Loucy (cell line): ENCODE measurements at regions not wholly inside any gene's neighbourhood (a gene's known extent, or its start where the extent isn't known, plus 50 kb on each side); places are given as distances from the start of the nearest gene placed in this dataset.

Experiments
- CTCF ChIP-seq: fragments of 200-600 bp; sonication (generic); conservative IDR thresholded peaks from 2 replicates; pipeline ENCODE4 v1.5.1; 2014; ENCODE audit warnings: mild to moderate bottlenecking, antibody characterized with exemption, low read length
- EZH2phosphoT487 ChIP-seq: fragments of 200-600 bp; IDR thresholded peaks from 2 replicates; pipeline ENCODE4 v1.6.1; 2018; ENCODE audit warnings: antibody characterized with exemption, mild to moderate bottlenecking, moderate library complexity, borderline replicate concordance

DNA sequence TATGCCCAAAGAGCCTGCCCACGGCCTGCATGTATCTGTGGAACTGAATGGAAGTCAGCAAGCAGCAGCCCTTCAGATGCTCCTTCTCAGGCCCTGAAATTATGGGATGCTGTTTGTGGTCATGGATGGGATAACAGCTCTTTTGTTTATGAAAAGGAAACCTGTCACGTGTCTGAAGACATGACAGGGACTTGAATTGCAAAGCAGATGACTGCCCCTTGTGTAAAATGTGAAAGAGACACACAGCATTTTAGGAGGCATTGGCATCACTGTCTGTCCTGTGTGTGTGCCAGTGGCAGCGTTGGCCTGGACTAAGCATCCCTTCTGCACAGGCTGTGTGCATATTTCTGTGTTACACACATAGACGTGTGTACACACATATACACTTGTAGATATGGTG lies 192.1 kb downstream of the VRK1 start:
- TF ChIP-seq CTCF (no peak), EZH2phosphoT487 (no peak)
